Chondrocyte (in vitro differentiated cells): ENCODE measurements at regions not wholly inside any gene's neighbourhood (a gene's known extent, or its start where the extent isn't known, plus 50 kb on each side); places are given as distances from the start of the nearest gene placed in this dataset.

Experiments
- DNase-seq: peaks from one replicate; pipeline ENCODE4 v3.0.0; 2021; ENCODE audit warnings: mixed read lengths, low spot score
- H3K27ac Mint-ChIP-seq: one replicate; pipeline ENCODE4 v1.8.0; 2021; ENCODE audit warnings: mild to moderate bottlenecking, moderate library complexity, mixed read lengths; ENCODE audit not compliant: unreplicated experiment
- H3K27me3 Mint-ChIP-seq: 2 replicates; pipeline ENCODE4 v1.8.0; 2021; ENCODE audit warnings: low read depth, mixed read lengths
- H3K36me3 Mint-ChIP-seq: 2 replicates; pipeline ENCODE4 v1.8.0; 2021; ENCODE audit warnings: low read depth, mixed read lengths
- H3K4me1 Mint-ChIP-seq: 2 replicates; pipeline ENCODE4 v1.8.0; 2021; ENCODE audit warnings: low read depth, mild to moderate bottlenecking, mixed read lengths
- H3K4me3 Mint-ChIP-seq: one replicate; pipeline ENCODE4 v1.8.0; 2021; ENCODE audit warnings: mild to moderate bottlenecking, moderate library complexity, mixed read lengths; ENCODE audit not compliant: unreplicated experiment
- H3K9me3 Mint-ChIP-seq: 2 replicates; pipeline ENCODE4 v1.8.0; 2021; ENCODE audit warnings: low read depth, mixed read lengths
- CTCF ChIP-seq: fragments of 200-600 bp; sonication (generic); IDR thresholded peaks from 2 replicates; pipeline ENCODE4 v1.5.0; 2021; ENCODE audit warnings: antibody characterized with exemption, mild to moderate bottlenecking, moderate library complexity

GRCh38 chr21:36254106-36254941, 65.7 kb upstream of the MORC3 start:
- no peak overlapping the region for H3K4me3 Mint-ChIP-seq

GRCh38 chr21:36255663-36256062, 64.3 kb upstream of the MORC3 start:
- H3K36me3 Mint-ChIP-seq: peaks cover 14% of the 10 kb centered on the region
- H3K9me3 Mint-ChIP-seq: no peaks in the 10 kb centered on the region
- H3K27me3 Mint-ChIP-seq: no peaks in the 10 kb centered on the region
- no peak for DNase-seq
- H3K27ac Mint-ChIP-seq: no peak overlapping the region
- H3K4me1 Mint-ChIP-seq: peaks cover 10% of the 10 kb centered on the region
- TF ChIP-seq CTCF: no peak
- no peak overlapping the region for H3K4me3 Mint-ChIP-seq

More at GRCh38 chr21:36254106-36254941, 65.7 kb upstream of the MORC3 start:
- H3K36me3 Mint-ChIP-seq: peaks cover 17% of the 10 kb centered on the region
- no peak overlapping the region for H3K27ac Mint-ChIP-seq
- no peak for TF ChIP-seq CTCF
- no peaks in the 10 kb centered on the region for H3K27me3 Mint-ChIP-seq
- no peaks in the 10 kb centered on the region for H3K4me1 Mint-ChIP-seq
- no peaks in the 10 kb centered on the region for H3K9me3 Mint-ChIP-seq
- DNase-seq: no peak

- Mint-ChIP-seq H3K4me3 (no peak overlapping the region), H3K36me3 (peaks cover 14% of the 10 kb centered on the region), H3K27ac (no peak overlapping the region), H3K9me3 (no peaks in the 10 kb centered on the region), H3K27me3 (no peaks in the 10 kb centered on the region), H3K4me1 (peaks cover 12% of the 10 kb centered on the region)
- no peak for TF ChIP-seq CTCF
- DNase-seq: no peak
These were observed 62.3 kb upstream of the MORC3 start for GRCh38 chr21:36257657-36258056.

- Mint-ChIP-seq H3K27me3 (no peaks in the 10 kb centered on the region), H3K4me1 (peaks cover 12% of the 10 kb centered on the region)
These were observed 59.8 kb upstream of the MORC3 start for GRCh38 chr21:36260030-36260787.

More at GRCh38 chr21:36260030-36260787, 59.8 kb upstream of the MORC3 start:
- peak overlapping the region; percentile 93 for H3K27ac Mint-ChIP-seq
- no peaks in the 10 kb centered on the region for H3K9me3 Mint-ChIP-seq
- peak overlapping the region; percentile 67 for H3K4me3 Mint-ChIP-seq
- DNase-seq: no peak
- peak; percentile 85 for TF ChIP-seq CTCF
- H3K36me3 Mint-ChIP-seq: peaks cover 9% of the 10 kb centered on the region
